ENCODE measurements at regions not wholly inside any gene's neighbourhood (a gene's known extent, or its start where the extent isn't known, plus 50 kb on each side); places are given as distances from the start of the nearest gene placed in this dataset.

DNA sequence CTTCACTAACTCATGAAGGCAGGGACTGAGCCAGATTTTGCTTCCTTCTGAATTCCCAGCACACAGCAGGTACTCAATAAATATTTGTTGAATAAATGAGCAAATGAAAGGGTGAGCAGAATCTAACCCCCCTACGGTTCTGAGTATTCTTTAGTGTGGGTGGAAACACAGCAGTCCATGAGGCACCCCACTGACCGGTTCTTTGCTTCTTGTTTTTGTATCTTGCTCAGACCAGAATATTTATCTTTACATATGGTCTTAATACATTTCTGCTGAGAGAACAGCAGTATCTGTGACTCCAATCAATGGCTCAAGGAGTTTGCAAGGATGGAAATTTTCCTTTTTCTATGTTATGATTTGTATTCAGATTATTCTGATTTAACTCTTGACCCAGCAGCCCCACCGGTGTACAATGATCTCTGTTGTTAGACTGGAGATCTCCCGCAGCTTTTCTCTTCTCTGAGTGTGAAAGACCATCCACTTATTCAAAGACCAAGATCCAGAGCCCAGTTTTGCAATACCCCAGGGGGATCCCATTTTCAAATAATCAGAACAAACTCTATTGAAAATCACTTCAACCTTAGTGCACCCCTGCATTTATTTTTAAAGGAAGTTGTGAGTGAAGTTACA is 506.5 kb upstream of the TNP1 start:
- TF ChIP-seq CTCF (IDR thresholded peaks at IDR 0.05; ENCODE audit: low read depth, low read length), result no peak
- no peak for TF ChIP-seq POLR2A (IDR thresholded peaks at IDR 0.05; ENCODE audit: extremely low read depth, insufficient read length)
- TF ChIP-seq MYC (IDR thresholded peaks at IDR 0.05; ENCODE audit: low read depth, low read length), result no peak
- TF ChIP-seq, protein P1, sequence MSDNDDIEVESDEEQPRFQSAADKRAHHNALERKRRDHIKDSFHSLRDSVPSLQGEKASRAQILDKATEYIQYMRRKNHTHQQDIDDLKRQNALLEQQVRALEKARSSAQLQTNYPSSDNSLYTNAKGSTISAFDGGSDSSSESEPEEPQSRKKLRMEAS (IDR thresholded peaks at IDR 0.05; ENCODE audit: low read depth, low read length), result no peak

All from NB4 (cell line).